HG02759 (cell line): ENCODE measurements at regions not wholly inside any gene's neighbourhood (a gene's known extent, or its start where the extent isn't known, plus 50 kb on each side); places are given as distances from the start of the nearest gene placed in this dataset.
"Not testable (repeated sequence)": the region's sequence is repeated elsewhere in the genome, so short reads cannot be mapped to it uniquely, and the experiment has no call there.

Experiments
- ATAC-seq: cut with Tn5 transposase; IDR thresholded peaks from one replicate; pipeline ENCODE4 v1.9.1; 2021; ENCODE audit warnings: mild to moderate bottlenecking, moderate library complexity; ENCODE audit not compliant: unreplicated experiment

GRCh38 chr13:90444232-90444631 is 903.3 kb upstream of the MIR17HG start:
- no peak for ATAC-seq

DNA sequence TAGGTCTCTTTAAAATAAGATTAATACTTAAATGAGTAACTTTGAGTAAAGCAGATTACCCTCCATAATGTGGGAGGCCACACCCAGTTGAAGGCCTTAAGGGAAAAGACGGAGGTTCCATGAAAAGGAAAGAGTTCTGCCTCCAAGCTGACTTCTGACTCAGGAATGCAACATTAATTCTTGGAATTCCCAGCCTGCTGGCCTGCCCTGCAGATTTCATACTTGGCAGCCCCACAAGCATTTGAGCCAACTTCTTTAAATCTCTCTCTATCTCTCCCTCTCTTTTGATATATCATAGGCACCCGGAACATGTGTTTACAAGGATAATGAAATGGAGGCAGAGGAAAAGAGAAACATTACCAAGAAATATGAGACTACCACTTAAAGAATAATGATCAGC is 902.3 kb upstream of the MIR17HG start:
- no peak for ATAC-seq

- no peak for ATAC-seq
Measured at GRCh38 chr13:90447034-90447733, 900.3 kb upstream of the MIR17HG start.

- no peak for ATAC-seq
Measured at GRCh38 chr13:90447734-90448101, 899.8 kb upstream of the MIR17HG start.

GRCh38 chr13:90448466-90449037 is 898.9 kb upstream of the MIR17HG start:
- ATAC-seq = no peak

- no peak for ATAC-seq
Measured at GRCh38 chr13:90453342-90453741, 894.1 kb upstream of the MIR17HG start.

DNA sequence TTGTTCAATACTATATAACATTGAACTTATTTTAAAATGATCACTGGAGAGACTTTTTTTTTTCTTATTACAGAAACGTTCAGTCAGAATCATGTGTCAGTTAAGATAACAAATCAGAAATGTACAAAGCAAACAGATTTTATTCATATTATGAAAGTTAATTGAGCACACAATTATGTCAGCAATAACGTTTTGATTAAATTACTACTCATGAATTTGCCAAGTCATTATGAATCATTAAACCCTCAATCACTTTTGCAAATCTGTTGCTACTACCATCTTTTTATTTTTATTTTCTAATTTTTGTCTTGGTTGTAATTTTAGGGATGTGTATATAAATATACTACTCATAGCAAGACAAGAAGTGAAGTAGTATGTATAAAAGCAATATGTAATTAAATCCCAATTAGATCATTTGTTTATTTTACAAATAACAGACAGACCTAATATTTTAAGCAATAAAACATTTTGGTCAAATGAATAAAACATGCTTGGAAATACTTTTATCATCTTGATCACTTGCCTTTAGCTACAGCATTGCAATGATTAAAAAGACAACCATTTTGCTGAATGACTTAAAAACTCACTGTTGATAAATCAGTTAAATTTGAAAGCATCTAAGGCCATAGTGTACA is 893.4 kb upstream of the MIR17HG start:
- no peak for ATAC-seq

DNA sequence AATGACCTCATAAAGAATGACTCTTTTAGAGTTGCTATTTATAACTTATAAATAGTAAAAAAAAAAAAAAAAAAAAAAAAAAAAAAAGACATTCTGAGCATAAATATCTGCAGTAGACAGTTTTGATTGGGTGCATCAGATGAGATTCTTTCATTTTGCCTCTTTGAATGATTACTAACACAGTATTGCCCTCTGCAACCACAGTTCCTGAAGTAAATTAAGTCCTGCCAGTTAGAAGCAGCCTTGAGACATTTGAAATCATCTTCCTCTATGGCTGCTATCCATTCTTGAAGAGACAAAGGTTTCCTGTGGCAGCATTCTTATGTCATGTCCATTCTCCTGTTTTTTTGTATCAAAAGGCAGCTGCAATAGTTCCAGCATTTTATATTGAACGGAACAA is 892.4 kb upstream of the MIR17HG start:
- no peak for ATAC-seq

DNA sequence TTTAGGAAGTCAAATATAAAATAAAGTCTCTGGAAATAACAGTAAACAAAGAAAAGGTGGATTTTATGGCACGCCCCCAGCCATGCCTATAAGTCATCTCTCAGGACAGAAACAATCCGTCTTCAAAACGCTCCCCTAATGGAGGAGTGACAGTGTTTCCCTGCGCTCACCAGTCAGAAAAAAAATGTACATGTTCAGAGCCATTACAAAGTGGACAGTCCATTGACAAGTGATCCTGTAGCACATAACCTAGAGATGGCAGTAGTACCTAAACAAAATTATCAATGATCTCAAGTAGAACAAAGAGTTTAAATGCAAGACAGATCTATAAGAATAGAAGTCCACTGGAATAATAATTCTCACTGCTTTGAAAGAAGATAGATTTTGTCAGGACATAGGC is 891.7 kb upstream of the MIR17HG start:
- no peak for ATAC-seq

- no peak for ATAC-seq
Measured at GRCh38 chr13:90461398-90461797, 886.1 kb upstream of the MIR17HG start.

- no peak for ATAC-seq
Measured at GRCh38 chr13:90477216-90477615, 870.3 kb upstream of the MIR17HG start.

DNA sequence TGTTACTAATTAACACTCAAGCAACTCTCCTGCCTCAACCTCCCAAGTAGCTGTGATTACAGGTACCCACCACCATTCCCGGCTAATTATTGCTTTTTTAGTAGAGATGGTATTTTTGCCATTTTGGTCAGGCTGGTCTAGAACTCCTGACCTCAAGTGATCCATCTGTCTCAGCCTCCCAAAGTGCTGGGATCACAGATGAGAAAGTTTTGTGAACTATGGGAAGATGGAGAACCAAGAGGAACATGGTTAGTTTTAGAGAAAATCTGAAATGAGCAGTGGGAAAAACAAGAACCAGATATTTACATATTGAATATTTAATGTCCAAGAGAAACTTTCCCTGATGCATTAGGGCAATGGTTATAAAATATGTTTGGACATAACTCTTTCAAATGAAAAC is 863.6 kb upstream of the MIR17HG start:
- ATAC-seq = no peak

GRCh38 chr13:90485436-90485835 is 862.1 kb upstream of the MIR17HG start:
- no peak for ATAC-seq

- ATAC-seq = no peak
Measured at GRCh38 chr13:90492872-90493271, 854.6 kb upstream of the MIR17HG start.

GRCh38 chr13:90493667-90494066 is 853.8 kb upstream of the MIR17HG start:
- no peak for ATAC-seq

DNA sequence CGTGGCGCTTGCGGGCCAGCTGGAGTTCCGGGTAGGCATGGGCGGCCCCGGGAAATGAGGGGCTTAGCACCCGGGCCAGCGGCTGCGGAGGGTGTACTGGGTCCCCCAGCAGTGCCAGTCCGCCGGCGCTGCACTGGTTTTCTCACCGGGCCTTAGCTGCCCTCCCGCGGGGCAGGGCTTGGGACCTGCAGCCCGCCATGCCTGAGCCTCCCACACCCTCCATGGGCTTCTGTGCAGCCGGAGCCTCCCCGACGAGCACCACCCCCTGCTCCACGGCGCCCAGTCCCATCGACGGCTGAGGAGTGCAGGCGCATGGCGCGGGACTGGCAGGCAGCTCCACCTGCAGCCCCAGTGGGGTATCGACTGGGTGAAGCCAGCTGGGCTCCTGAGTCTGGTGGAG is 852.6 kb upstream of the MIR17HG start:
- ATAC-seq = not testable (repeated sequence)

DNA sequence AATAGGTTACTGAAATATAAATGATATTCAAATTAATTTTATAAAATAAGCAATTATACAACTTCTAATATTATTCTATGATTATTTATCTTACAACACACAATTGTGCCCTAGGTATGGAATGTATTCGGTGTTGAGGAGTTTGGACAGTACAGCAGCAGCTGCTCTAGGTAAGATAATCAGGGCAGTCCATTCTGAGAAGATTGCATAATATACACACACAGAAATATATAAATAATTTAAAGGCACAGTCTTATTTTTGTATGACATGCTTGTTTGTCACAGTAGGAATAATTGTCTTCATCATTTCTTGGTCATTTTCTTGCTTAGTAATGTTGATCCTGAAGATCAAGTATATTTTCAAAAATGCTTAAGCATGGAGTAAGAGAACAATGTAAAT is 849.4 kb upstream of the MIR17HG start:
- no peak for ATAC-seq

GRCh38 chr13:90498816-90499215 is 848.7 kb upstream of the MIR17HG start:
- no peak for ATAC-seq

DNA sequence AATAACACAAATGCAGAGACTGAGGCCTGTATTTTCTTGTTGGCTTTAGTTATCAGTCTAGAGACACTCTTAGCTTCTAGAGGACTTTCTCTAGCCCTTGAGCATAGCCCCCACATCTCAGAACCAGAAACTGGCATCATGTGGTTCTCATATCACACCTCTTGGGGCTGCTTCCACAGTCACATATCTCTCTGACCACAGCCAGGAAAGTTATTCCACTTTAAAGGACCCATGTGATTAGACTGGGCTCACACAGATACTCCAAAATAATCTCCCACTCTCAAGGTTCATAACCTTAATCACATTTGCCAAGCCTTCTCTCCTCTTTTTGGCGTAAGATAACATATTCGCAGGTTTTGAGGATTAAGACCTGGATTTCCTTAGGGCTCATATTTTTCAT is 846.9 kb upstream of the MIR17HG start:
- ATAC-seq = no peak

GRCh38 chr13:90502153-90502552 is 845.3 kb upstream of the MIR17HG start:
- ATAC-seq = no peak

GRCh38 chr13:90502762-90503161 is 844.7 kb upstream of the MIR17HG start:
- ATAC-seq = no peak

DNA sequence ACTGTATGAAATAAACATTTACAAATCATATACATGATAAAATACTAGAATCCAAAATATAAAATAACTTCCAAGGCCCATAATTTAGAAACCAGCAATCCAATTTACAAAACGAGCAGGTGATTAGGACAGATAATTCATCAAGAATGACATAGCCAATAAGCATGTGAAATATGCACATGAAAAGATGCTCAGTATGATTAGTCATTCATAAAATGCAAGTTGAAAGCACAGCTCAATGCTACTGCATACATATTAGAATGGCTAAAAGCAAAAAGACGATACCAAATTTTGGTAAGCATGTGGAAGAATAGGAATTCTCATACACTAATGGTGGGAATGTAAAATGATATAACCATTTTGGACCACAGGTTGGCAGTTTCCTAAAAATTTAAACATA is 837.2 kb upstream of the MIR17HG start:
- no peak for ATAC-seq

GRCh38 chr13:90511903-90512302 is 835.6 kb upstream of the MIR17HG start:
- ATAC-seq = no peak
